Spleen (tissue), 11 donors: ENCODE measurements at regions not wholly inside any gene's neighbourhood (a gene's known extent, or its start where the extent isn't known, plus 50 kb on each side); places are given as distances from the start of the nearest gene placed in this dataset.

ENCODE experiments used
- DNase-seq: peaks from one replicate; pipeline ENCODE4 v3.0.0-alpha.2; 2020
- H3K27ac ChIP-seq, 8 donors: fragments of 200-600 bp; sonication (generic) in 7 of 8; 1 replicate in 4 of 8; 2 replicates in 4 of 8; pipeline versions ENCODE4 v1.5.0 to v1.8.0; 2016 to 2021; ENCODE audit warnings: inconsistent platforms in 4 of 8, mild to moderate bottlenecking in 4 of 8, moderate library complexity in 1 of 8
- H3K27me3 ChIP-seq, 7 donors: fragments of 200-600 bp; sonication (generic) in 6 of 7; replicated peaks in 1 of 7; 1 replicate in 4 of 7; 2 replicates in 3 of 7; pipeline versions ENCODE4 v1.5.0 to v1.8.0; 2016 to 2021; ENCODE audit warnings: inconsistent platforms in 3 of 7, mild to moderate bottlenecking in 1 of 7
- H3K36me3 ChIP-seq, 6 donors: fragments of 200-600 bp; sonication (generic) in 5 of 6; 1 replicate in 4 of 6; 2 replicates in 2 of 6; pipeline versions ENCODE4 v1.5.0 to v1.8.0; 2016 to 2021; ENCODE audit warnings: inconsistent platforms in 2 of 6
- H3K4me1 ChIP-seq, 6 donors: fragments of 200-600 bp; sonication (generic) in 5 of 6; 1 replicate in 3 of 6; 2 replicates in 3 of 6; pipeline versions ENCODE4 v1.5.0 to v1.8.0; 2016 to 2021; ENCODE audit warnings: inconsistent platforms in 3 of 6
- H3K4me3 ChIP-seq, 8 donors: fragments of 200-600 bp; sonication (generic) in 7 of 8; 1 replicate in 4 of 8; 2 replicates in 4 of 8; pipeline versions ENCODE4 v1.5.0 to v1.8.0; 2016 to 2021; ENCODE audit warnings: inconsistent platforms in 4 of 8, mild to moderate bottlenecking in 4 of 8, moderate library complexity in 2 of 8
- H3K9me3 ChIP-seq, 8 donors: fragments of 200-600 bp; sonication (generic) in 7 of 8; 1 replicate in 4 of 8; 2 replicates in 4 of 8; pipeline versions ENCODE4 v1.5.0 to v1.8.0; 2016 to 2021; ENCODE audit warnings: inconsistent platforms in 4 of 8
- POLR2A ChIP-seq, 3 donors: fragments of 450-650 bp; IDR thresholded peaks; one replicate each; pipeline ENCODE4 v1.5.1; 2017; ENCODE audit warnings: antibody characterized with exemption in 3 of 3, mild to moderate bottlenecking in 1 of 3
- POLR2AphosphoS5 ChIP-seq, 3 donors: sonication (generic); formaldehyde crosslinking; IDR thresholded peaks; one replicate each; pipeline ENCODE4 v1.5.1; 2017; ENCODE audit warnings: antibody characterized with exemption in 3 of 3
- WGBS, 5 donors: extraction: QIAGEN DNeasy Blood & Tissue Kit in 3 of 5; methylation state at CpG; one replicate each; pipeline versions ENCODE4 v1.1.5 to v1.1.7; 2013 to 2018; 5-methylcytosine and 5-hydroxymethylcytosine counted together
- intact Hi-C: fragments of 100-400 bp; cut with DNase I; formaldehyde crosslinking; loops from one replicate; pipeline ENCODE4 v1.15.0; 2023; ENCODE audit warnings: low total_unique reads
- TF ChIP-seq, protein P1 (sequence below), 11 experiments: fragments of 200-600 bp in 7 of 11; fragments of 450-650 bp in 4 of 11; sonication (generic) in 4 of 11; IDR thresholded peaks in 8 of 11; conservative IDR thresholded peaks in 3 of 11; 1 replicate in 7 of 11; 2 replicates in 4 of 11; pipeline versions ENCODE4 v1.4.0 to v1.8.0; 2016 to 2021; ENCODE audit warnings: antibody characterized with exemption in 11 of 11, inconsistent platforms in 4 of 11, mild to moderate bottlenecking in 1 of 11
- donor health status: healthy with polysubstance abuse.
- donor health status: DM: no; HTN: no; CAD: no; lungs with moderate emphysema.
- donor health status: DM: no; HTN: no; CAD: no.
- donor health status: Bipolar disorder and iron deficiency.
- donor health status: healthy.
- donor health status: DM: no; HTN: no; CAD: no.
- donor health status: DM: yes; HTN: yes; CAD: no.

DNA sequence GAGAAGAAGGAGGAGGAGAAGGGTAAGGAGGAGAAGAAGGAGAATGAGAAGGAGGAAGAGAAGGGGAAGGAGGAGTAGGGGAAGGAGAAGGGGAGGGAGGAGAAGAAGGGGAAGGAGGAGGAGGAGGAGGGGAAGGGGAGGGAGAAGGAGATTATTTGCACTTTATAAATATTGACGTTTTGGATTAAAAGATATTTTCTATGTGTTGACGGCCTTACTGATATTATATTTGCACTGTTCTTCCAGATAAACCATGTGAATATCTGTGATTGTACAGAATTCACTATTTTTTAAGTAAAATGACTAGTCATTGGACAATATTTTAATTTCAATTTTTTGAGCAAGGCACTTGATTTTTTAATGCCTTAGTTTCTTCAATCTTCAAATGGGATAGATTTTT is 310.5 kb upstream of the DNAJC19 start:
- Histone ChIP-seq H3K4me1 (no peaks in the 10 kb centered on the region), H3K9me3 (no peaks in the 10 kb centered on the region), H3K27me3 (no peaks in the 10 kb centered on the region), H3K36me3 (no peaks in the 10 kb centered on the region), H3K27ac (no peak overlapping the region), H3K4me3 (no peak overlapping the region)
- intact Hi-C loops, result no loop called here
- TF ChIP-seq POLR2A (IDR thresholded peaks at IDR 0.05) (no peak), POLR2AphosphoS5 (IDR thresholded peaks at IDR 0.05) (no peak)
- TF ChIP-seq, protein P1, sequence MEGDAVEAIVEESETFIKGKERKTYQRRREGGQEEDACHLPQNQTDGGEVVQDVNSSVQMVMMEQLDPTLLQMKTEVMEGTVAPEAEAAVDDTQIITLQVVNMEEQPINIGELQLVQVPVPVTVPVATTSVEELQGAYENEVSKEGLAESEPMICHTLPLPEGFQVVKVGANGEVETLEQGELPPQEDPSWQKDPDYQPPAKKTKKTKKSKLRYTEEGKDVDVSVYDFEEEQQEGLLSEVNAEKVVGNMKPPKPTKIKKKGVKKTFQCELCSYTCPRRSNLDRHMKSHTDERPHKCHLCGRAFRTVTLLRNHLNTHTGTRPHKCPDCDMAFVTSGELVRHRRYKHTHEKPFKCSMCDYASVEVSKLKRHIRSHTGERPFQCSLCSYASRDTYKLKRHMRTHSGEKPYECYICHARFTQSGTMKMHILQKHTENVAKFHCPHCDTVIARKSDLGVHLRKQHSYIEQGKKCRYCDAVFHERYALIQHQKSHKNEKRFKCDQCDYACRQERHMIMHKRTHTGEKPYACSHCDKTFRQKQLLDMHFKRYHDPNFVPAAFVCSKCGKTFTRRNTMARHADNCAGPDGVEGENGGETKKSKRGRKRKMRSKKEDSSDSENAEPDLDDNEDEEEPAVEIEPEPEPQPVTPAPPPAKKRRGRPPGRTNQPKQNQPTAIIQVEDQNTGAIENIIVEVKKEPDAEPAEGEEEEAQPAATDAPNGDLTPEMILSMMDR (IDR thresholded peaks at IDR 0.05 in 8 of 11, conservative IDR thresholded peaks at IDR 0.05 in 3 of 11), result no peak
- no peak for DNase-seq
- WGBS, 5 donors, result 68 to 80% (median 74%) methylated on average over 2 of the region's 2 CpGs

DNA sequence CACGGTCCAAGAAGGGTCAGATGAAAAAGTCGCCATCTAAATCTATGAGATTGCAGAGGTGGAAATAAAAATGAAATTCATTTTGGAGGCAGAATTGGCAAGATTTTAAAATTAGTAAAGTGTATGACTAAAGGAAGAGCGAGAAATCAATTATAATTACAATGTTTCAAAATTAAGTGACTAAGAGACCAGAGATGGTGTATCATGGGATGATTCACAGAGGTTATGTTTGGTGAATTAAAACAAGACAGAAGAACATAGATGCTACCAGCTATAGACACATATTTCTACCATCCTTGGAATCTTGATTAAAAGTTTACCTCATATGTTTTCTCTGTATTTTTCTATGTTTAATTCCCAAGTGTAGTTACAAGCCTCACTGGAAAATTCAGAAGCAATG is 308.9 kb upstream of the DNAJC19 start:
- no peaks in the 10 kb centered on the region for H3K4me1 ChIP-seq
- H3K4me3 ChIP-seq, result no peak overlapping the region
- WGBS, 5 donors, result 77 to 91% (median 86%) methylated on average over 3 of the region's 3 CpGs
- no peak overlapping the region for H3K27ac ChIP-seq
- intact Hi-C loops, result no loop called here
- no peaks in the 10 kb centered on the region for H3K27me3 ChIP-seq
- TF ChIP-seq, protein P1 (IDR thresholded peaks at IDR 0.05 in 8 of 11, conservative IDR thresholded peaks at IDR 0.05 in 3 of 11), result no peak
- TF ChIP-seq POLR2AphosphoS5 (IDR thresholded peaks at IDR 0.05) (no peak), POLR2A (IDR thresholded peaks at IDR 0.05) (no peak)
- H3K9me3 ChIP-seq, result no peaks in the 10 kb centered on the region
- DNase-seq, result no peak
- no peaks in the 10 kb centered on the region for H3K36me3 ChIP-seq

DNA sequence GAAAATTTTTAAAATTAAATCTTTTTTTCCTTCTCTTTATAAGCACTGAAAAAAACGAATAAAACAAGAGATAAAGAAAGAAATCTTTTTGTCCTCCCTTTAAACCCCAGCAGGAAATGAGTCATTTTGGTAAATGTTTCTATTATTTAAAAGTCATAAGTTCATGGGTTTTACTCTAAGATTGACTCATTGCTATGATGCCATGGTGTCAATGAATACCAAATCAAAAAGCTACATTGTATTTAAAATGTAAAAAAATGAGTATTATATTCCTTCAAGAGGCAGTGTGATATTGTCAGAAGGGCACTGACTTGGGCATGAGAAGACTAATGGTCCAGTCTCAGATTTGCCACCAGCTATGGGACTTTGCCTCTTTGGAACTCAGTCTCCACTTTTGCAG is 303.4 kb upstream of the DNAJC19 start:
- H3K36me3 ChIP-seq, result no peaks in the 10 kb centered on the region
- no peaks in the 10 kb centered on the region for H3K4me1 ChIP-seq
- H3K27ac ChIP-seq, result no peak overlapping the region
- no peaks in the 10 kb centered on the region for H3K9me3 ChIP-seq
- 15 to 42% (median 27%) methylated on average over 1 of the region's 1 CpG for WGBS, 5 donors
- intact Hi-C loops, result no loop called here
- no peaks in the 10 kb centered on the region for H3K27me3 ChIP-seq
- no peak overlapping the region for H3K4me3 ChIP-seq
- TF ChIP-seq, protein P1 (IDR thresholded peaks at IDR 0.05 in 8 of 11, conservative IDR thresholded peaks at IDR 0.05 in 3 of 11), result no peak
- no peak for TF ChIP-seq POLR2AphosphoS5 (IDR thresholded peaks at IDR 0.05)
- no peak for TF ChIP-seq POLR2A (IDR thresholded peaks at IDR 0.05)
- no peak for DNase-seq

- Histone ChIP-seq H3K4me1 (no peaks in the 10 kb centered on the region), H3K9me3 (no peaks in the 10 kb centered on the region), H3K4me3 (no peak overlapping the region), H3K27ac (no peak overlapping the region), H3K27me3 (no peaks in the 10 kb centered on the region), H3K36me3 (no peaks in the 10 kb centered on the region)
- 77 to 85% (median 80%) methylated on average over 3 of the region's 3 CpGs for WGBS, 5 donors
- intact Hi-C loops, result no loop called here
- TF ChIP-seq POLR2A (IDR thresholded peaks at IDR 0.05) (no peak), POLR2AphosphoS5 (IDR thresholded peaks at IDR 0.05) (no peak)
- TF ChIP-seq, protein P1 (IDR thresholded peaks at IDR 0.05 in 8 of 11, conservative IDR thresholded peaks at IDR 0.05 in 3 of 11), result no peak
- DNase-seq, result no peak
Measured at GRCh38 chr3:181290941-181291340, 301.4 kb upstream of the DNAJC19 start.
